ENCODE measurements at regions not wholly inside any gene's neighbourhood (a gene's known extent, or its start where the extent isn't known, plus 50 kb on each side); places are given as distances from the start of the nearest gene placed in this dataset.

DNA sequence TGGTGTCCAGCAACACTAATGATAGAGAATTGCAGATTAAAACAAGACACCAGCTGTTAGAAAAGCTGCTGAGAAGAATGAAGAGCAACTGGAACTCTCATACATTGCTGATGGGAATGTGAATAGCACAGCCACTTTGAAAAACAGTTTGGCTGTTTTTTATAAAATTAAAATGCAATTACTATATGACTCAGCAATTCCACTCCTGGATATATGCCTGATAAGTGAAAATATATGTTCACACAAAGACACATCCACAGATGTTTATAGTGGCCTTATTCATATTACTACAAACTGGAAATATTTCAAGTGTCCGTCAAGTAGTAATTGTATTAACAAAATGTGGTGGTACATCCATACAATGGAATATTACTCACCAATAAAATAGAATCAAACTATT, 99.7 kb upstream of the HAO2 start:
- no peak for ATAC-seq (ENCODE audit: low read depth)
- H3K79me2 ChIP-seq (ENCODE audit: control insufficient read depth, insufficient read depth, low read length), result no peaks in the 10 kb centered on the region
- no peaks in the 10 kb centered on the region for H4K20me1 ChIP-seq (ENCODE audit: control insufficient read depth, insufficient read depth, low read length, poor library complexity, severe bottlenecking)
- POLR2A ChIA-PET, result no interaction called here
- no peaks in the 10 kb centered on the region for H3K36me3 ChIP-seq (replicated peaks in 1 of 2; ENCODE audit: control extremely low read depth in 1 of 2, control insufficient read depth in 1 of 2, extremely low read depth in 1 of 2, insufficient read depth in 2 of 2, low read length in 1 of 2)
- H2AFZ ChIP-seq (ENCODE audit: insufficient read depth, low read depth, low read length, poor library complexity, severe bottlenecking), result no peak overlapping the region
- no peak overlapping the region for H3K9ac ChIP-seq (ENCODE audit: low read length)
- H3K4me2 ChIP-seq (replicated peaks; ENCODE audit: low read depth, low read length, poor library complexity, severe bottlenecking), result no peak overlapping the region
- no peak for TF ChIP-seq EZH2 (IDR thresholded peaks at IDR 0.05; ENCODE audit: borderline replicate concordance, insufficient read depth, low read depth, low read length, poor library complexity, severe bottlenecking)
- TF ChIP-seq, protein P1, sequence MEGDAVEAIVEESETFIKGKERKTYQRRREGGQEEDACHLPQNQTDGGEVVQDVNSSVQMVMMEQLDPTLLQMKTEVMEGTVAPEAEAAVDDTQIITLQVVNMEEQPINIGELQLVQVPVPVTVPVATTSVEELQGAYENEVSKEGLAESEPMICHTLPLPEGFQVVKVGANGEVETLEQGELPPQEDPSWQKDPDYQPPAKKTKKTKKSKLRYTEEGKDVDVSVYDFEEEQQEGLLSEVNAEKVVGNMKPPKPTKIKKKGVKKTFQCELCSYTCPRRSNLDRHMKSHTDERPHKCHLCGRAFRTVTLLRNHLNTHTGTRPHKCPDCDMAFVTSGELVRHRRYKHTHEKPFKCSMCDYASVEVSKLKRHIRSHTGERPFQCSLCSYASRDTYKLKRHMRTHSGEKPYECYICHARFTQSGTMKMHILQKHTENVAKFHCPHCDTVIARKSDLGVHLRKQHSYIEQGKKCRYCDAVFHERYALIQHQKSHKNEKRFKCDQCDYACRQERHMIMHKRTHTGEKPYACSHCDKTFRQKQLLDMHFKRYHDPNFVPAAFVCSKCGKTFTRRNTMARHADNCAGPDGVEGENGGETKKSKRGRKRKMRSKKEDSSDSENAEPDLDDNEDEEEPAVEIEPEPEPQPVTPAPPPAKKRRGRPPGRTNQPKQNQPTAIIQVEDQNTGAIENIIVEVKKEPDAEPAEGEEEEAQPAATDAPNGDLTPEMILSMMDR (IDR thresholded peaks at IDR 0.05), result no peak
- H3K9me3 Mint-ChIP-seq (ENCODE audit: insufficient read depth), result no peaks in the 10 kb centered on the region
- H3K4me3 Mint-ChIP-seq, result no peak overlapping the region
- H3K4me1 ChIP-seq (ENCODE audit: control insufficient read depth in 2 of 2, insufficient read depth in 2 of 2, low read length in 2 of 2), result no peaks in the 10 kb centered on the region
- no peak overlapping the region for H3K27ac ChIP-seq (ENCODE audit: low read length in 2 of 2)
- H3K27me3 ChIP-seq (replicated peaks in 1 of 4; ENCODE audit: control extremely low read depth in 1 of 4, control insufficient read depth in 3 of 4, insufficient read depth in 4 of 4, low read length in 3 of 4), result no peaks in the 10 kb centered on the region
- no peaks in the 10 kb centered on the region for H3K4me1 Mint-ChIP-seq
- H3K27ac Mint-ChIP-seq, result no peak overlapping the region
- intact Hi-C loops (cut with micrococcal nuclease), result no loop called here
- H3K27me3 Mint-ChIP-seq, result peaks cover 7% of the 10 kb centered on the region
- H3K4me3 ChIP-seq (ENCODE audit: control extremely low read depth in 1 of 5, extremely low read depth in 1 of 5, insufficient read depth in 1 of 5, low read depth in 2 of 5, low read length in 4 of 5), result no peak overlapping the region
- no peak for DNase-seq
- WGBS (ENCODE audit: insufficient coverage), result no CpG with 5 or more reads among the region's 1 CpG
- CTCF ChIA-PET, result no interaction called here
- no peaks in the 10 kb centered on the region for H3K9me3 ChIP-seq (ENCODE audit: control extremely low read depth in 1 of 3, control insufficient read depth in 2 of 3, insufficient read depth in 1 of 3, low read length in 2 of 3)

DNA sequence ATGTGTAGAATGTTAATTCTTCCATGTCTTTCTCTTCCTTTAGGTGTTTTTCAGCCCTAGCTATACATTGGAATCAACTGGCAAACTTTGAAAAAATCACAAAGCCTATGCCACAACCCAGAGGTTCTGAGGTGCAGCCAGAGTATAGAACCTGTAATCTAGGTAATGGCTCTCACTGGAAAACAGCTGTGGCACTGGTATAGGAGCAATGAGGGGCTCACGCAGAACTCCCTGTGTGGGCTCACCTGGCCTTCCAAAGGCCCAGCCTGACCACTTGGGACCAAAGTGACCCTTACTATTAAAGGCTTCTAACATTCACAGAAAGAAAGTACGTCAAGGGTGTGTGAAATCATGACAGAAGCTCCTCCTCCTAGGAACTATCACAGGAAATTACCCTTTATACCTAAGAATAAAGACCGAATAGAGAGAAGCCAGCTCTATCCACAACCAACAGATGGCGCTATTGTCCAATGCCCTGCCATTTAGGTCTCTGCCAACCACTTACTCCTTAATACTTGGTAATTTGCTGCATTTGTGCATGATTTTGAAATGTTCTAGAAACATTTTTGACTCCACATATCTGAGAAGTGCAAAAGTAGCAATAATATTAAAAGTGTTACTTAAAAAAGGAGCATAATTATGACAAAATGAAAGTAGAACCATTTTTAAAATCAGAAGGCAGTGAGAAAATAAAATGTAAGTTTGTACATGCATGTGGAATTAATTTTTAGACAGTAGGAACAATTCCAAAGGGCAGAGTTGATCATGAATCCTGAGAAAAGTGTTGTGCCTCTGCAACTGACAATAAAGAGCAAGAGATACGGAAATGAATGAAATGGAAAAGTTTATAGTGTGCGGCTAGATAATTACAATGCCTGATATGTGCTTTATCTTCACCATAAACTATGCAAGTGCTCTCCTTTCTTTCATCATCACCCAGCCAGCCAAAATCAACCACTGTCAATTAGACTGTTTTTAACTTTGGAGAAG, 93.1 kb upstream of the HAO2 start:
- H3K36me3 ChIP-seq (replicated peaks in 1 of 2; ENCODE audit: control extremely low read depth in 1 of 2, control insufficient read depth in 1 of 2, extremely low read depth in 1 of 2, insufficient read depth in 2 of 2, low read length in 1 of 2), result no peaks in the 10 kb centered on the region
- Mint-ChIP-seq H3K9me3 (ENCODE audit: insufficient read depth) (no peaks in the 10 kb centered on the region), H3K27ac (no peak overlapping the region), H3K4me1 (no peaks in the 10 kb centered on the region), H3K4me3 (no peak overlapping the region), H3K27me3 (peaks cover 4% of the 10 kb centered on the region)
- H2AFZ ChIP-seq (ENCODE audit: insufficient read depth, low read depth, low read length, poor library complexity, severe bottlenecking), result no peak overlapping the region
- H4K20me1 ChIP-seq (ENCODE audit: control insufficient read depth, insufficient read depth, low read length, poor library complexity, severe bottlenecking), result no peaks in the 10 kb centered on the region
- ATAC-seq (ENCODE audit: low read depth) (no peak), DNase-seq (peak; percentile 19)
- WGBS (ENCODE audit: insufficient coverage), result 33% methylated on average over 1 of the region's 6 CpGs
- no peak overlapping the region for H3K9ac ChIP-seq (ENCODE audit: low read length)
- H3K27me3 ChIP-seq (replicated peaks in 1 of 4; ENCODE audit: control extremely low read depth in 1 of 4, control insufficient read depth in 3 of 4, insufficient read depth in 4 of 4, low read length in 3 of 4), result no peaks in the 10 kb centered on the region
- intact Hi-C loops (cut with micrococcal nuclease), result loop anchor here (10.0 kb wide), 1 partner anchor 399 kb away; no protein-coding TSS in a partner anchor
- ChIA-PET CTCF (interaction anchor here (1.0 to 1.4 kb wide), 5 partner anchors 10 to 400 kb away, joined by 3 to 6 read pairs (median 4); no protein-coding TSS in a partner anchor), POLR2A (no interaction called here)
- TF ChIP-seq, protein P1 (IDR thresholded peaks at IDR 0.05), result peak; percentile 69
- TF ChIP-seq EZH2 (IDR thresholded peaks at IDR 0.05; ENCODE audit: borderline replicate concordance, insufficient read depth, low read depth, low read length, poor library complexity, severe bottlenecking), result no peak
- H3K4me3 ChIP-seq (ENCODE audit: control extremely low read depth in 1 of 5, extremely low read depth in 1 of 5, insufficient read depth in 1 of 5, low read depth in 2 of 5, low read length in 4 of 5), result no peak overlapping the region
- no peaks in the 10 kb centered on the region for H3K79me2 ChIP-seq (ENCODE audit: control insufficient read depth, insufficient read depth, low read length)
- H3K27ac ChIP-seq (ENCODE audit: low read length in 2 of 2), result no peak overlapping the region
- H3K4me2 ChIP-seq (replicated peaks; ENCODE audit: low read depth, low read length, poor library complexity, severe bottlenecking), result no peak overlapping the region
- no peaks in the 10 kb centered on the region for H3K9me3 ChIP-seq (ENCODE audit: control extremely low read depth in 1 of 3, control insufficient read depth in 2 of 3, insufficient read depth in 1 of 3, low read length in 2 of 3)
- H3K4me1 ChIP-seq (ENCODE audit: control insufficient read depth in 2 of 2, insufficient read depth in 2 of 2, low read length in 2 of 2), result no peaks in the 10 kb centered on the region

Data from B cell (primary cell).